Activated T-helper 1 cell treated with anti-CD3 and anti-CD28 coated beads, Interleukin-12 subunit alpha, Interleukin-12 subunit beta, Interleukin-2, Interleukin-4 antibody, amounts not matched to agents 30 ng/mL and 10 ng/mL and 1 ng/mL, durations not matched to agents 14 hours and 24 hours and 36 hours (primary cell): ENCODE measurements at regions not wholly inside any gene's neighbourhood (a gene's known extent, or its start where the extent isn't known, plus 50 kb on each side); places are given as distances from the start of the nearest gene placed in this dataset.
"Not testable (repeated sequence)": the region's sequence is repeated elsewhere in the genome, so short reads cannot be mapped to it uniquely, and the experiment has no call there.

Source experiments
- DNase-seq: peaks from one replicate; pipeline ENCODE4 v3.0.0; 2021; ENCODE audit warnings: low spot score
- H3K27ac Mint-ChIP-seq: one replicate; pipeline ENCODE4 v1.8.0; 2021; ENCODE audit warnings: mild to moderate bottlenecking, mixed read lengths
- H3K27me3 Mint-ChIP-seq: one replicate; pipeline ENCODE4 v1.8.0; 2022; ENCODE audit warnings: mild to moderate bottlenecking, moderate library complexity, mixed read lengths; ENCODE audit not compliant: insufficient read depth
- H3K36me3 Mint-ChIP-seq: one replicate; pipeline ENCODE4 v1.8.0; 2021; ENCODE audit warnings: low read depth, mixed read lengths
- H3K4me1 Mint-ChIP-seq: one replicate; pipeline ENCODE4 v1.8.0; 2021; ENCODE audit warnings: low read depth, mixed read lengths
- H3K4me3 Mint-ChIP-seq: one replicate; pipeline ENCODE4 v1.8.0; 2021; ENCODE audit warnings: mild to moderate bottlenecking, moderate library complexity, mixed read lengths
- H3K9me3 Mint-ChIP-seq: one replicate; pipeline ENCODE4 v1.8.0; 2021; ENCODE audit warnings: mixed read lengths
- intact Hi-C: fragments of 100-400 bp; cut with micrococcal nuclease; formaldehyde crosslinking; loops from one replicate; pipeline ENCODE4 v1.15.1; 2024

- Mint-ChIP-seq H3K9me3 (no peaks in the 10 kb centered on the region), H3K27me3 (no peaks in the 10 kb centered on the region), H3K27ac (no peak overlapping the region), H3K36me3 (no peaks in the 10 kb centered on the region), H3K4me3 (no peak overlapping the region), H3K4me1 (no peaks in the 10 kb centered on the region)
- intact Hi-C loops, result no loop called here
- DNase-seq, result no peak
Measured at GRCh38 chr2:153575171-153575853, 96.8 kb upstream of the RPRM start.

- Mint-ChIP-seq H3K36me3 (no peaks in the 10 kb centered on the region), H3K4me1 (no peaks in the 10 kb centered on the region)
Measured at GRCh38 chr2:153584244-153584643, 105.7 kb upstream of the RPRM start.

DNA sequence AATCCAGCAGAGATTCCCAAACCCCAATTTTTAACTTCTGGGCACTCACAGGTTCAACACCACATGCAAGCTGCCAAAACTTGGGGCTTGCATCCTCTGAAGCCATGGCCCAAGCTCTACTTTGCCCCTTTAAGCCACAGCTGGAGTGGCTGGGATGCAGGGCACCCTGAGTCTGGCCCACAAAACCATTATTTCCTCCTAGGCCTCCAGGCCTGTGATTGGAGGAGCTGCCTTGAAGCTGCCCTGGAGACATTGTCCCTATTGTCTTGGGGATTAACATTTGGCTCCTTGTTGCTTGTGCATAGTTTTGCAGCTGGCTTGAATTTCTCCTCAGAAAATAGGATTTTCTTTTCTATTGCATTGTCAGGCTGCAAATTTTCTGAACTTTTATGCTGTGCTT, 109.8 kb upstream of the RPRM start:
- no peak for DNase-seq
- Mint-ChIP-seq H3K27me3 (no peaks in the 10 kb centered on the region), H3K9me3 (peaks cover 18% of the 10 kb centered on the region), H3K36me3 (no peaks in the 10 kb centered on the region), H3K4me3 (no peak overlapping the region), H3K27ac (no peak overlapping the region), H3K4me1 (no peaks in the 10 kb centered on the region)
- intact Hi-C loops, result no loop called here

More at GRCh38 chr2:153584244-153584643, 105.7 kb upstream of the RPRM start:
- Mint-ChIP-seq H3K27ac (no peak overlapping the region), H3K9me3 (peaks cover 13% of the 10 kb centered on the region), H3K27me3 (no peaks in the 10 kb centered on the region), H3K4me3 (no peak overlapping the region)
- DNase-seq, result no peak
- intact Hi-C loops, result no loop called here

- intact Hi-C loops, result no loop called here
- H3K27me3 Mint-ChIP-seq, result no peaks in the 10 kb centered on the region
- H3K27ac Mint-ChIP-seq, result no peak overlapping the region
- no peaks in the 10 kb centered on the region for H3K36me3 Mint-ChIP-seq
- DNase-seq, result no peak
- H3K9me3 Mint-ChIP-seq, result peaks cover 18% of the 10 kb centered on the region
- H3K4me3 Mint-ChIP-seq, result no peak overlapping the region
- H3K4me1 Mint-ChIP-seq, result no peaks in the 10 kb centered on the region
Measured at GRCh38 chr2:153589586-153589985, 111.0 kb upstream of the RPRM start.

GRCh38 chr2:153593086-153593485, 114.5 kb upstream of the RPRM start:
- intact Hi-C loops, H3K36me3 Mint-ChIP-seq, H3K27me3 Mint-ChIP-seq: not testable (repeated sequence)

DNA sequence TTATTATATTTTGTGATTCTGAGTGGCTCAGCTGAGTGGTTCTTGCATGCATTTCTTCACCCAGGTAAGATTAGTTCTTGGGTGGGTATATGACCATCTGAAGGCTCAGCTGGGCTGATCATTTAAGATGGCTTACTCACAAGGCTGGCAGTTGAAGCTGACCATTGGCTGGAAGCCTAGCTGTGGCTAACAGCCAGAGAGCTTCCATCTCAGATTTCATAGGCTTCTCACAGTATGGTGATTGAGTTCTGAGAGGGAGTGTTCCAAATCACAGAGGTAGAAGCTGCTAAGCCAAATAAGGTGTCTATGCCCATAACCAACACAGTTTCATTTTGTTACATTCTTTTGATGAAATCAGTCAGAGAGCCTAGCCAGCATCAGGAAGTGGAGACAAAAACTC, 117.4 kb upstream of the RPRM start:
- no peaks in the 10 kb centered on the region for H3K4me1 Mint-ChIP-seq
- no peaks in the 10 kb centered on the region for H3K27me3 Mint-ChIP-seq
- no peak overlapping the region for H3K4me3 Mint-ChIP-seq
- H3K36me3 Mint-ChIP-seq, result no peaks in the 10 kb centered on the region
- no peak for DNase-seq
- no peaks in the 10 kb centered on the region for H3K9me3 Mint-ChIP-seq
- intact Hi-C loops, result no loop called here
- H3K27ac Mint-ChIP-seq, result no peak overlapping the region

More at GRCh38 chr2:153593086-153593485, 114.5 kb upstream of the RPRM start:
- DNase-seq, H3K9me3 Mint-ChIP-seq, H3K4me3 Mint-ChIP-seq, H3K4me1 Mint-ChIP-seq, H3K27ac Mint-ChIP-seq: not testable (repeated sequence)

GRCh38 chr2:153601812-153602211, 123.2 kb upstream of the RPRM start:
- DNase-seq, result no peak
- Mint-ChIP-seq H3K36me3 (no peaks in the 10 kb centered on the region), H3K4me1 (no peaks in the 10 kb centered on the region), H3K27me3 (no peaks in the 10 kb centered on the region), H3K9me3 (no peaks in the 10 kb centered on the region), H3K4me3 (no peak overlapping the region), H3K27ac (no peak overlapping the region)
- intact Hi-C loops, result no loop called here

DNA sequence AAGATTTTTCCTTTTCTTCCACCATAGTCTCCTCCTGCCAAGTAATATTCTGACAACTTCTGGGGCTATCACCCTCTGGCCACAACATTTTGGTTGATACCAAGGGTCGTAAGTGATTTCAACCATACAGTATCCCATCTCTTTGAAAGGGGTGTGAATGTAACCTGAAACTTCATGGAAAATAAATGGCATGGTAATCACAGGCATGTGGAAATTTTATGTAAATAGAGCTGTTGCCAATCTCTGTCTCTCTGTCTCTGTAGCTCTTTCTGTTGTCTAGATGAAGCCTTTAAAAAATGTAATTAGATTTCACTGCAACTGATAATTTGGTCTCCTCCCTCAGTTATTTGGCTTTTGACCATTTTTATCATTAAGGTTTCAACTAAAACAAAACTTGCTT, 125.6 kb upstream of the RPRM start:
- Mint-ChIP-seq H3K36me3 (no peaks in the 10 kb centered on the region), H3K27me3 (no peaks in the 10 kb centered on the region), H3K4me3 (no peak overlapping the region), H3K27ac (no peak overlapping the region), H3K4me1 (no peaks in the 10 kb centered on the region), H3K9me3 (no peaks in the 10 kb centered on the region)
- no peak for DNase-seq
- intact Hi-C loops, result no loop called here

DNA sequence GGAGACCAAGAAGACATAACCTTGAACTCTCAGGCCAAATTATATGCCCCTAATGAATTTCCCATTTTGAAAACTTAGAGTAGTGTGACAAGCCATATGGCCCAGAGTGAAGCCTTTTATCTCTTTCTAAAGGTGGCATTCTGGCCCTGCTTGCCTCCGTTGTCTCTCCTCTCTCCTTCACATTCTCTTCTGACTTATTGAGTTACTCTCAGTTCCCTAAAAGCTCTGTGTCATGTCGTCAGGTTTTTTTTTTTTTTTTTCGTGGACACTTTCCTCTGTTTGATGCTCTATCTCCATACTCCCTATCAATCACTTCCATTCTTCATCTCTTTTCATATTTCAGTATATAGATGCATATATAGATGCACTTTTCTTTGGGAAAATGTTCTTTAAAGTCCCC, 128.1 kb upstream of the RPRM start:
- H3K36me3 Mint-ChIP-seq, result no peaks in the 10 kb centered on the region
- no peak overlapping the region for H3K4me3 Mint-ChIP-seq
- DNase-seq, result no peak
- no peak overlapping the region for H3K27ac Mint-ChIP-seq
- intact Hi-C loops, result no loop called here
- no peaks in the 10 kb centered on the region for H3K27me3 Mint-ChIP-seq
- no peaks in the 10 kb centered on the region for H3K4me1 Mint-ChIP-seq
- H3K9me3 Mint-ChIP-seq, result no peaks in the 10 kb centered on the region

- H3K27me3 Mint-ChIP-seq, result no peaks in the 10 kb centered on the region
- peaks cover 15% of the 10 kb centered on the region for H3K9me3 Mint-ChIP-seq
- no peaks in the 10 kb centered on the region for H3K36me3 Mint-ChIP-seq
- intact Hi-C loops, result no loop called here
- no peak overlapping the region for H3K27ac Mint-ChIP-seq
- DNase-seq, result no peak
- H3K4me3 Mint-ChIP-seq, result no peak overlapping the region
- H3K4me1 Mint-ChIP-seq, result no peaks in the 10 kb centered on the region
Measured at GRCh38 chr2:153622285-153622684, 143.7 kb upstream of the RPRM start.

DNA sequence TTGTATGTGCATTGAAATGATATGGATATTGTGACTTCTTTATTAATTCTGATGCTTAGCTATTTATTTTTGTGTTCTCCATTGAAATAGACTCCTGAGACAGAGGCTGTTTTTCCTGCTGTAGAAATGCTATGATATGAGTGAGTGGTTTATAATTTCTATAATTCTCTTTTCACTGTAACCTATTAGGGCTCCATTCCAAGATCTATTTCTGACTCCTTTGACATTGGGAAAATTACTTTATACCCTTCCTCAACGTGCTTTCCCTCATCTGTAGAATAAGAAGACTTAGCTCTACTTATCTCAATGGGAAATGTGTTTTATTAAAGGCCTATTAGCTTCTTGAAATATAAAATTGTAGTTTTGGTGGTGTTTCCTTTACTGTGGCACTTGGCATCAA, 144.5 kb upstream of the RPRM start:
- no peaks in the 10 kb centered on the region for H3K4me1 Mint-ChIP-seq
- H3K27me3 Mint-ChIP-seq, result no peaks in the 10 kb centered on the region
- H3K36me3 Mint-ChIP-seq, result no peaks in the 10 kb centered on the region
- intact Hi-C loops, result no loop called here
- no peak for DNase-seq
- peaks cover 15% of the 10 kb centered on the region for H3K9me3 Mint-ChIP-seq
- no peak overlapping the region for H3K4me3 Mint-ChIP-seq
- no peak overlapping the region for H3K27ac Mint-ChIP-seq

- H3K4me1 Mint-ChIP-seq, result no peaks in the 10 kb centered on the region
- H3K4me3 Mint-ChIP-seq, result no peak overlapping the region
- H3K27me3 Mint-ChIP-seq, result no peaks in the 10 kb centered on the region
- H3K9me3 Mint-ChIP-seq, result peaks cover under 1% of the 10 kb centered on the region
- no peak for DNase-seq
- H3K36me3 Mint-ChIP-seq, result no peaks in the 10 kb centered on the region
- intact Hi-C loops, result no loop called here
- H3K27ac Mint-ChIP-seq, result no peak overlapping the region
Measured at GRCh38 chr2:153626676-153627075, 148.1 kb upstream of the RPRM start.

DNA sequence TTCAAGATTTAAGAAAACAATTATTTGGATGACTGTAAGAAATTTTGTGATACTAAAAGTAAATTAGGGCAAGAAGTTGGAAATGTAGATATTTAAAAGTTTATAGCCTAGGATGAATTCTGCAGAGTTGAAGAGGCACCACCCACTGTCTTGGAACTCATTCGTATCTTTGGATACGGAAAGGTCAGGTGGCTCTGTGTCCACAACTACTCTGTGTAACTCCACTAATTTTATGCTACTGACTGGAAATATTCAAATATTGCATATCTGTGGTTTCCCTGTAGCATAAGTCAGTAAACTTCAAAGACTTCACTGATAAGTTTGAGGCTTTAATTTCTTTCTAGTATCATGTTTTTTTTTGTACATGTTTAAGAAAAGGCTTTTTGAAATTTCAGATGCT, 156.9 kb upstream of the RPRM start:
- Mint-ChIP-seq H3K9me3 (peaks cover 9% of the 10 kb centered on the region), H3K4me1 (no peaks in the 10 kb centered on the region), H3K36me3 (no peaks in the 10 kb centered on the region), H3K4me3 (no peak overlapping the region), H3K27ac (no peak overlapping the region), H3K27me3 (no peaks in the 10 kb centered on the region)
- intact Hi-C loops, result no loop called here
- DNase-seq, result no peak

GRCh38 chr2:153641046-153641445, 162.5 kb upstream of the RPRM start:
- Mint-ChIP-seq H3K4me1 (no peaks in the 10 kb centered on the region), H3K4me3 (no peak overlapping the region), H3K27me3 (no peaks in the 10 kb centered on the region), H3K36me3 (no peaks in the 10 kb centered on the region), H3K27ac (no peak overlapping the region), H3K9me3 (no peaks in the 10 kb centered on the region)
- intact Hi-C loops, result no loop called here
- DNase-seq, result no peak
